PC-9 (cell line): ENCODE measurements at regions not wholly inside any gene's neighbourhood (a gene's known extent, or its start where the extent isn't known, plus 50 kb on each side); places are given as distances from the start of the nearest gene placed in this dataset.

ENCODE experiments used
- BruUV-seq: library from RNA; stranded (reverse); fragments of 400-500 nt; replicated peaks from 2 replicates; lab custom pipeline; 2021; lab: Mats Ljungman, UMichigan
- CTCF ChIA-PET: fragments of 300-600 bp; sonication (Branson Sonifier 250); formaldehyde crosslinking; loops from one replicate; lab custom pipeline; 2022; ENCODE audit warnings: antibody characterized with exemption; lab: Charles Lee
- POLR2A ChIA-PET: fragments of 300-600 bp; sonication (Branson Sonifier 250); formaldehyde crosslinking; loops from one replicate; lab custom pipeline; 2022; ENCODE audit warnings: antibody characterized with exemption; ENCODE audit not compliant: unreplicated experiment; lab: Charles Lee
- DNase-seq, 2 experiments: peaks; one replicate each; pipeline versions ENCODE4 v3.0.0 to v3.0.0-alpha.2; 2015 to 2022; ENCODE audit warnings: mixed read lengths in 1 of 2
- H2AFZ ChIP-seq: fragments of 200-600 bp; sonication (generic); 2 replicates; pipeline ENCODE4 v1.8.1; 2017; ENCODE audit warnings: antibody characterized with exemption
- H3F3A ChIP-seq: fragments of 200-600 bp; sonication (generic); 2 replicates; pipeline ENCODE4 v1.8.1; 2017; ENCODE audit warnings: antibody characterized with exemption, mild to moderate bottlenecking, low read depth; ENCODE audit not compliant: insufficient read depth
- H3K27ac ChIP-seq: fragments of 200-600 bp; sonication (generic); 2 replicates; pipeline ENCODE4 v1.6.1; 2016; ENCODE audit warnings: mixed run types
- H3K27me3 ChIP-seq: fragments of 200-600 bp; sonication (generic); 2 replicates; pipeline ENCODE4 v1.6.1; 2016; ENCODE audit warnings: low read depth, mixed run types; ENCODE audit not compliant: insufficient read depth
- H3K36me3 ChIP-seq: fragments of 200-600 bp; sonication (generic); 2 replicates; pipeline ENCODE4 v1.6.1; 2016; ENCODE audit warnings: low read depth, mixed run types
- H3K4me1 ChIP-seq: fragments of 200-600 bp; sonication (generic); replicated peaks from 2 replicates; pipeline ENCODE4 v1.6.1; 2016; ENCODE audit warnings: mixed run types; ENCODE audit not compliant: insufficient read depth
- H3K4me2 ChIP-seq: fragments of 200-600 bp; sonication (generic); 2 replicates; pipeline ENCODE4 v1.6.1; 2017; ENCODE audit warnings: mixed run types
- H3K4me3 ChIP-seq: fragments of 200-600 bp; sonication (generic); 2 replicates; pipeline ENCODE4 v1.6.1; 2016; ENCODE audit warnings: mixed run types
- H3K79me2 ChIP-seq: fragments of 200-600 bp; sonication (generic); 2 replicates; pipeline ENCODE4 v1.6.1; 2017; ENCODE audit warnings: low read depth, mixed run types
- H3K9me2 ChIP-seq: fragments of 200-600 bp; sonication (generic); 2 replicates; pipeline ENCODE4 v1.8.1; 2017; ENCODE audit warnings: mild to moderate bottlenecking; ENCODE audit not compliant: insufficient read depth
- H3K9me3 ChIP-seq: fragments of 200-600 bp; sonication (generic); 2 replicates; pipeline ENCODE4 v1.8.1; 2016; ENCODE audit warnings: low read depth; ENCODE audit not compliant: insufficient read depth
- H4K20me1 ChIP-seq: fragments of 200-600 bp; sonication (generic); 2 replicates; pipeline ENCODE4 v1.8.1; 2017; ENCODE audit not compliant: insufficient read depth
- CTCF ChIP-seq: fragments of 200-600 bp; sonication (generic); conservative IDR thresholded peaks from 2 replicates; pipeline ENCODE4 v1.6.1; 2017; ENCODE audit warnings: mixed run types, antibody characterized with exemption, mild to moderate bottlenecking, moderate library complexity
- EZH2 ChIP-seq: fragments of 200-600 bp; sonication (generic); IDR thresholded peaks from 2 replicates; pipeline ENCODE4 v1.8.0; 2017; ENCODE audit warnings: antibody characterized with exemption, low read depth
- intact Hi-C: fragments of 100-400 bp; cut with micrococcal nuclease; formaldehyde crosslinking; loops from one replicate; pipeline ENCODE4 v1.10.0; 2022; ENCODE audit not compliant: unreplicated experiment

- CTCF ChIA-PET = no interaction called here
- no peaks in the 10 kb centered on the region for H3K4me1 ChIP-seq
- POLR2A ChIA-PET = no interaction called here
- no peak for TF ChIP-seq EZH2
- no peak for TF ChIP-seq CTCF
- no TSS peak for BruUV-seq
- no peaks in the 10 kb centered on the region for H3F3A ChIP-seq
- H3K4me2 ChIP-seq = no peak overlapping the region
- no peaks in the 10 kb centered on the region for H3K9me3 ChIP-seq
- no peaks in the 10 kb centered on the region for H3K79me2 ChIP-seq
- no peak for DNase-seq
- H3K27me3 ChIP-seq = peaks cover 34% of the 10 kb centered on the region; the same call in 1 of the 2 replicates
- H3K9me2 ChIP-seq = no peaks in the 10 kb centered on the region
- H3K4me3 ChIP-seq = no peak overlapping the region
- intact Hi-C loops = no loop called here
- no peaks in the 10 kb centered on the region for H3K36me3 ChIP-seq
- H2AFZ ChIP-seq = no peak overlapping the region
- no peak overlapping the region for H3K27ac ChIP-seq
- H4K20me1 ChIP-seq = no peaks in the 10 kb centered on the region
These were observed 605.4 kb downstream of the MED13L start for GRCh38 chr12:115672086-115672485.

- Histone ChIP-seq H3K4me1 (no peaks in the 10 kb centered on the region), H4K20me1 (no peaks in the 10 kb centered on the region), H3K9me2 (no peaks in the 10 kb centered on the region), H3K27ac (no peak overlapping the region), H3K9me3 (no peaks in the 10 kb centered on the region), H3K79me2 (no peaks in the 10 kb centered on the region), H3K4me2 (no peak overlapping the region), H3K4me3 (no peak overlapping the region), H3K36me3 (no peaks in the 10 kb centered on the region), H3F3A (no peaks in the 10 kb centered on the region), H2AFZ (no peak overlapping the region), H3K27me3 (peaks cover 34% of the 10 kb centered on the region; the same call in 1 of the 2 replicates)
- intact Hi-C loops = no loop called here
- no peak for DNase-seq
- POLR2A ChIA-PET = no interaction called here
- TF ChIP-seq EZH2 (no peak), CTCF (no peak)
- CTCF ChIA-PET = no interaction called here
- BruUV-seq = no TSS peak
These were observed 606.6 kb downstream of the MED13L start for GRCh38 chr12:115670869-115671268.

GRCh38 chr12:115667116-115667515 is 610.4 kb downstream of the MED13L start:
- POLR2A ChIA-PET = no interaction called here
- TF ChIP-seq EZH2 = no peak
- no peak for TF ChIP-seq CTCF

More at GRCh38 chr12:115667116-115667515, 610.4 kb downstream of the MED13L start:
- Histone ChIP-seq H3K27ac (no peak overlapping the region), H3K79me2 (no peaks in the 10 kb centered on the region), H3K9me2 (no peaks in the 10 kb centered on the region), H2AFZ (no peak overlapping the region), H3K36me3 (no peaks in the 10 kb centered on the region), H3K9me3 (no peaks in the 10 kb centered on the region), H3K4me1 (no peaks in the 10 kb centered on the region), H3K27me3 (peaks cover 13% of the 10 kb centered on the region; the same call in 1 of the 2 replicates), H3K4me2 (no peak overlapping the region), H3F3A (no peaks in the 10 kb centered on the region), H4K20me1 (no peaks in the 10 kb centered on the region), H3K4me3 (no peak overlapping the region)
- no peak for DNase-seq
- intact Hi-C loops = no loop called here
- CTCF ChIA-PET = no interaction called here
- no TSS peak for BruUV-seq
